PC-3 (cell line): ENCODE measurements at regions not wholly inside any gene's neighbourhood (a gene's known extent, or its start where the extent isn't known, plus 50 kb on each side); places are given as distances from the start of the nearest gene placed in this dataset.

Experiments
- CTCF ChIP-seq: fragments of 300-600 bp; sonication (generic); conservative IDR thresholded peaks from 2 replicates; pipeline ENCODE4 v1.5.1; 2017; ENCODE audit warnings: antibody characterized with exemption, low read depth, mild to moderate bottlenecking, low read length
- EZH2 ChIP-seq: fragments of 300-600 bp; sonication (generic); IDR thresholded peaks from one replicate; pipeline ENCODE4 v1.6.1; 2017; ENCODE audit warnings: antibody characterized with exemption, mild to moderate bottlenecking, low read length; ENCODE audit not compliant: unreplicated experiment
- EZH2phosphoT487 ChIP-seq: fragments of 300-600 bp; sonication (generic); IDR thresholded peaks from 2 replicates; pipeline ENCODE4 v1.6.1; 2018; ENCODE audit warnings: mild to moderate bottlenecking, antibody characterized with exemption, low read length, borderline replicate concordance

GRCh38 chr14:101234244-101234937 lies 326.9 kb upstream of the DIO3 start:
- TF ChIP-seq EZH2phosphoT487 (no peak), CTCF (no peak), EZH2 (no peak)
